ENCODE measurements at regions not wholly inside any gene's neighbourhood (a gene's known extent, or its start where the extent isn't known, plus 50 kb on each side); places are given as distances from the start of the nearest gene placed in this dataset.

- no peak overlapping the region for H2AFZ ChIP-seq (ENCODE audit: low read length)
- DNase-seq (ENCODE audit: low spot score), result no peak
- TF ChIP-seq MATR3 (CRISPR knock-in tag; IDR thresholded peaks at IDR 0.05) (no peak), ZNF224 (CRISPR knock-in tag; IDR thresholded peaks at IDR 0.05) (peak; percentile 99)
- no peak overlapping the region for H3K9ac ChIP-seq (ENCODE audit: insufficient read depth, low read depth, low read length)
- WGBS (ENCODE audit: low lambda C conversion rate), result 15% methylated on average over 3 of the region's 3 CpGs
- no peaks in the 10 kb centered on the region for H3K4me1 ChIP-seq (ENCODE audit: insufficient read depth, low read length)
- CTCF ChIA-PET (ENCODE audit: low intra/inter-chr PET ratio, low total read pairs), result no interaction called here
- peaks cover 11% of the 10 kb centered on the region for H3K9me3 ChIP-seq (ENCODE audit: low read length)
- POLR2A ChIA-PET, result no interaction called here
- no peak overlapping the region for H3K4me2 ChIP-seq (ENCODE audit: low read depth, low read length)
- BruUV-seq (replicated peaks), result no TSS peak
- no peak for FAIRE-seq
- no peak overlapping the region for H3K27ac ChIP-seq (ENCODE audit: extremely low read length, insufficient read depth, low read length)
- H3K4me3 ChIP-seq (replicated peaks in 1 of 3; ENCODE audit: insufficient read depth in 1 of 3, low read depth in 2 of 3, low read length in 3 of 3), result no peak overlapping the region
- no peaks in the 10 kb centered on the region for H4K20me1 ChIP-seq (ENCODE audit: insufficient read depth, low read length)
- no peaks in the 10 kb centered on the region for H3K79me2 ChIP-seq (ENCODE audit: insufficient read depth, low read length)
- no peaks in the 10 kb centered on the region for H3K36me3 ChIP-seq (replicated peaks in 1 of 2; ENCODE audit: control insufficient read depth in 1 of 2, insufficient read depth in 2 of 2, low read length in 2 of 2)
- in situ Hi-C loops (cut with HindIII; ENCODE audit: extremely low pct_ligation_motif_present, low pct_unique_long_range_greater_than_20kb), result no loop called here
- ATAC-seq, result no peak
- intact Hi-C loops (cut with micrococcal nuclease; ENCODE audit: unreplicated experiment), result no loop called here
- no peaks in the 10 kb centered on the region for H3K27me3 ChIP-seq (ENCODE audit: control insufficient read depth in 1 of 2, insufficient read depth in 2 of 2, low read length in 2 of 2)
These were observed 458.4 kb downstream of the SHISA9 start for GRCh38 chr16:13359835-13360234.

- H3K79me2 ChIP-seq (ENCODE audit: insufficient read depth, low read length), result no peaks in the 10 kb centered on the region
- CTCF ChIA-PET (ENCODE audit: low intra/inter-chr PET ratio, low total read pairs), result no interaction called here
- H3K4me3 ChIP-seq (replicated peaks in 1 of 3; ENCODE audit: insufficient read depth in 1 of 3, low read depth in 2 of 3, low read length in 3 of 3), result no peak overlapping the region
- H3K9me3 ChIP-seq (ENCODE audit: low read length), result no peaks in the 10 kb centered on the region
- POLR2A ChIA-PET, result no interaction called here
- no peak overlapping the region for H3K27ac ChIP-seq (ENCODE audit: extremely low read length, insufficient read depth, low read length)
- intact Hi-C loops (cut with micrococcal nuclease; ENCODE audit: unreplicated experiment), result no loop called here
- BruUV-seq (replicated peaks), result no TSS peak
- WGBS (ENCODE audit: low lambda C conversion rate), result 76% methylated on average over 3 of the region's 3 CpGs
- no peak overlapping the region for H2AFZ ChIP-seq (ENCODE audit: low read length)
- TF ChIP-seq MTA1 (CRISPR knock-in tag; IDR thresholded peaks at IDR 0.05; ENCODE audit: borderline replicate concordance) (no peak), E2F1 (CRISPR knock-in tag; IDR thresholded peaks at IDR 0.05) (no peak), FOSL2 (CRISPR knock-in tag; IDR thresholded peaks at IDR 0.05) (no peak), ZNF747 (CRISPR knock-in tag; IDR thresholded peaks at IDR 0.05; ENCODE audit: borderline replicate concordance) (no peak), ZNF605 (CRISPR knock-in tag; IDR thresholded peaks at IDR 0.05) (no peak), ZNF784 (CRISPR knock-in tag; IDR thresholded peaks at IDR 0.05; ENCODE audit: borderline replicate concordance) (no peak), KLF6 (CRISPR knock-in tag; IDR thresholded peaks at IDR 0.05) (no peak), PBX3 (CRISPR knock-in tag; IDR thresholded peaks at IDR 0.05; ENCODE audit: borderline replicate concordance) (no peak)
- DNase-seq (ENCODE audit: low spot score), result no peak
- H3K4me2 ChIP-seq (ENCODE audit: low read depth, low read length), result no peak overlapping the region
- H3K9ac ChIP-seq (ENCODE audit: insufficient read depth, low read depth, low read length), result no peak overlapping the region
- H3K36me3 ChIP-seq (replicated peaks in 1 of 2; ENCODE audit: control insufficient read depth in 1 of 2, insufficient read depth in 2 of 2, low read length in 2 of 2), result no peaks in the 10 kb centered on the region
- ATAC-seq, result no peak
- no peaks in the 10 kb centered on the region for H3K27me3 ChIP-seq (ENCODE audit: control insufficient read depth in 1 of 2, insufficient read depth in 2 of 2, low read length in 2 of 2)
- H3K4me1 ChIP-seq (ENCODE audit: insufficient read depth, low read length), result no peaks in the 10 kb centered on the region
- no peaks in the 10 kb centered on the region for H4K20me1 ChIP-seq (ENCODE audit: insufficient read depth, low read length)
- no peak for FAIRE-seq
- in situ Hi-C loops (cut with HindIII; ENCODE audit: extremely low pct_ligation_motif_present, low pct_unique_long_range_greater_than_20kb), result no loop called here
These were observed 471.0 kb downstream of the SHISA9 start for GRCh38 chr16:13372421-13372820.
